ENCODE measurements at regions not wholly inside any gene's neighbourhood (a gene's known extent, or its start where the extent isn't known, plus 50 kb on each side); places are given as distances from the start of the nearest gene placed in this dataset.

DNA sequence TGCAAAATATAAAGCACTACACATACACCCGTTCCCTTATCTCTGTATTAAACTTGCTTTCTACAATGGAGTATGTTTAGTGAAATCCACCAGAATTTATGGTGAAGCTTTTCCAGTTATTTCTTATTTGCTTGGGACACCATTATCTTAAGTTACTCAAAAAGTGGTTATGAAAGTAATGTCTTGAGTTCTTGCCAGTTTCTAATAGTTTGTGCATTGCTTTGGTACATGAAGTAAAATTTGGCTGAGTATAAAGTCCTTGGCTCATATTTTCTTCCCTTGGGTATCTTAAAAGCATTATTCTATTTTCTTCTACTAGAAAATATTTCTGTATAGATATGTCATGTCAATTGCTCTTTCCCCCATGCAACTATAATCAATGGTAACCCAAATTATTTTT is 85.2 kb downstream of the POLR1F start:
- DNase-seq = no peak
- H3K27me3 Mint-ChIP-seq (ENCODE audit: low read depth) = no peaks in the 10 kb centered on the region; the same call in none of the 2 replicates
- H3K36me3 Mint-ChIP-seq (ENCODE audit: insufficient read depth in 1 of 3, low read depth in 3 of 3) = no peaks in the 10 kb centered on the region
- no peak overlapping the region for H4K5ac ChIP-seq (ENCODE audit: insufficient read length, low read depth, low read length)
- H3K14ac ChIP-seq (ENCODE audit: insufficient read depth, low read length) = no peak overlapping the region
- H3K56ac ChIP-seq (ENCODE audit: insufficient read length, low read depth, low read length) = no peak overlapping the region
- no peak overlapping the region for H3K4me3 Mint-ChIP-seq
- H3T11ph ChIP-seq (ENCODE audit: low read length) = no peak overlapping the region
- H2BK12ac ChIP-seq (ENCODE audit: insufficient read length, low read depth, low read length) = no peak overlapping the region
- TF ChIP-seq, protein P1, sequence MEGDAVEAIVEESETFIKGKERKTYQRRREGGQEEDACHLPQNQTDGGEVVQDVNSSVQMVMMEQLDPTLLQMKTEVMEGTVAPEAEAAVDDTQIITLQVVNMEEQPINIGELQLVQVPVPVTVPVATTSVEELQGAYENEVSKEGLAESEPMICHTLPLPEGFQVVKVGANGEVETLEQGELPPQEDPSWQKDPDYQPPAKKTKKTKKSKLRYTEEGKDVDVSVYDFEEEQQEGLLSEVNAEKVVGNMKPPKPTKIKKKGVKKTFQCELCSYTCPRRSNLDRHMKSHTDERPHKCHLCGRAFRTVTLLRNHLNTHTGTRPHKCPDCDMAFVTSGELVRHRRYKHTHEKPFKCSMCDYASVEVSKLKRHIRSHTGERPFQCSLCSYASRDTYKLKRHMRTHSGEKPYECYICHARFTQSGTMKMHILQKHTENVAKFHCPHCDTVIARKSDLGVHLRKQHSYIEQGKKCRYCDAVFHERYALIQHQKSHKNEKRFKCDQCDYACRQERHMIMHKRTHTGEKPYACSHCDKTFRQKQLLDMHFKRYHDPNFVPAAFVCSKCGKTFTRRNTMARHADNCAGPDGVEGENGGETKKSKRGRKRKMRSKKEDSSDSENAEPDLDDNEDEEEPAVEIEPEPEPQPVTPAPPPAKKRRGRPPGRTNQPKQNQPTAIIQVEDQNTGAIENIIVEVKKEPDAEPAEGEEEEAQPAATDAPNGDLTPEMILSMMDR (conservative IDR thresholded peaks at IDR 0.05) = no peak
- no peak overlapping the region for H3K9ac ChIP-seq (ENCODE audit: extremely low read depth, insufficient read length, low read length)
- H3K27ac Mint-ChIP-seq = no peak overlapping the region
- no peaks in the 10 kb centered on the region for H3K79me1 ChIP-seq (ENCODE audit: insufficient read depth, low read depth, low read length, poor library complexity, severe bottlenecking)
- H2AK5ac ChIP-seq (ENCODE audit: insufficient read length, low read length) = no peak overlapping the region
- no peaks in the 10 kb centered on the region for H3K9me3 Mint-ChIP-seq
- no peaks in the 10 kb centered on the region for H3K9me3 ChIP-seq (ENCODE audit: control insufficient read depth, low read depth, low read length)
- no peak overlapping the region for H3K27ac ChIP-seq (ENCODE audit: insufficient read length, low read depth, low read length)
- no peak overlapping the region for H4K91ac ChIP-seq (ENCODE audit: insufficient read length, low read depth, low read length)
- H4K8ac ChIP-seq (replicated peaks; ENCODE audit: insufficient read length, low read depth, low read length) = no peak overlapping the region
- no peak overlapping the region for H2BK20ac ChIP-seq (ENCODE audit: low read depth, low read length, poor library complexity, severe bottlenecking)
- no peak overlapping the region for H3K23ac ChIP-seq (ENCODE audit: insufficient read length, low read depth, low read length)
- no peak overlapping the region for H3K18ac ChIP-seq (ENCODE audit: insufficient read length, low read depth, low read length)
- H3K4me2 ChIP-seq (ENCODE audit: insufficient read depth, insufficient read length, low read length) = no peak overlapping the region
- WGBS (ENCODE audit: extremely low coverage, insufficient read length, low lambda C conversion rate) = no CpG with 5 or more reads among the region's 1 CpG
- no peaks in the 10 kb centered on the region for H3K79me2 ChIP-seq (ENCODE audit: insufficient read depth, low read length)
- H3K27me3 ChIP-seq (ENCODE audit: insufficient read depth, low read length) = no peaks in the 10 kb centered on the region
- no peaks in the 10 kb centered on the region for H3K23me2 ChIP-seq (ENCODE audit: insufficient read length, low read depth, low read length, poor library complexity, severe bottlenecking)
- H4K20me1 ChIP-seq (ENCODE audit: control insufficient read depth, insufficient read depth, insufficient read length) = no peaks in the 10 kb centered on the region
- no peak overlapping the region for H2AFZ ChIP-seq (ENCODE audit: low read length)
- H2BK120ac ChIP-seq (ENCODE audit: low read depth, low read length, poor library complexity, severe bottlenecking) = no peak overlapping the region
- no peaks in the 10 kb centered on the region for H3K4me1 Mint-ChIP-seq
- H2BK15ac ChIP-seq (ENCODE audit: low read depth, low read length) = no peak overlapping the region
- no peak overlapping the region for H3K4ac ChIP-seq (ENCODE audit: low read depth, low read length)
- H3K4me1 ChIP-seq (ENCODE audit: insufficient read depth, low read length) = no peaks in the 10 kb centered on the region
- no peak overlapping the region for H2BK5ac ChIP-seq (ENCODE audit: insufficient read length, low read length)
